K562 (cell line): ENCODE measurements at regions not wholly inside any gene's neighbourhood (a gene's known extent, or its start where the extent isn't known, plus 50 kb on each side); places are given as distances from the start of the nearest gene placed in this dataset.

ENCODE experiments used
- CTCF ChIP-seq, 3 experiments: IDR thresholded peaks in 2 of 3; conservative IDR thresholded peaks in 1 of 3; 2 replicates each; pipeline ENCODE4 v1.5.1; 2011 to 2012; ENCODE audit warnings: low read length in 3 of 3, mild to moderate bottlenecking in 3 of 3, control low read depth in 2 of 3, improper control_type of control experiment in 1 of 3, inconsistent platforms in 1 of 3, low read depth in 1 of 3, mixed read lengths in 1 of 3, moderate library complexity in 1 of 3; ENCODE audit not compliant: insufficient read depth in 2 of 3
- EP300 ChIP-seq: IDR thresholded peaks from 2 replicates; pipeline ENCODE4 v1.6.1; 2012; ENCODE audit warnings: low read length, improper control_type of control experiment
- POLR2A ChIP-seq: fragments of 450-650 bp; conservative IDR thresholded peaks from 2 replicates; pipeline ENCODE4 v1.6.1; 2016
- TF ChIP-seq, protein P1 (sequence below): sonication (generic); formaldehyde crosslinking; IDR thresholded peaks from 2 replicates; pipeline ENCODE4 v1.8.1; 2022; ENCODE audit warnings: missing genetic modification reagents

- TF ChIP-seq POLR2A (no peak), CTCF (IDR thresholded peaks at IDR 0.05 in 2 of 3, conservative IDR thresholded peaks at IDR 0.05 in 1 of 3; ENCODE audit: insufficient read depth in 2 of 3, low read depth in 1 of 3, low read length in 3 of 3) (no peak), EP300 (no peak)
- TF ChIP-seq, protein P1, sequence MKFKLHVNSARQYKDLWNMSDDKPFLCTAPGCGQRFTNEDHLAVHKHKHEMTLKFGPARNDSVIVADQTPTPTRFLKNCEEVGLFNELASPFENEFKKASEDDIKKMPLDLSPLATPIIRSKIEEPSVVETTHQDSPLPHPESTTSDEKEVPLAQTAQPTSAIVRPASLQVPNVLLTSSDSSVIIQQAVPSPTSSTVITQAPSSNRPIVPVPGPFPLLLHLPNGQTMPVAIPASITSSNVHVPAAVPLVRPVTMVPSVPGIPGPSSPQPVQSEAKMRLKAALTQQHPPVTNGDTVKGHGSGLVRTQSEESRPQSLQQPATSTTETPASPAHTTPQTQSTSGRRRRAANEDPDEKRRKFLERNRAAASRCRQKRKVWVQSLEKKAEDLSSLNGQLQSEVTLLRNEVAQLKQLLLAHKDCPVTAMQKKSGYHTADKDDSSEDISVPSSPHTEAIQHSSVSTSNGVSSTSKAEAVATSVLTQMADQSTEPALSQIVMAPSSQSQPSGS (CRISPR knock-in tag): no peak
Measured at GRCh38 chr12:92558215-92558773, 144.5 kb upstream of the PLEKHG7 start.
